ENCODE measurements at regions not wholly inside any gene's neighbourhood (a gene's known extent, or its start where the extent isn't known, plus 50 kb on each side); places are given as distances from the start of the nearest gene placed in this dataset.

DNA sequence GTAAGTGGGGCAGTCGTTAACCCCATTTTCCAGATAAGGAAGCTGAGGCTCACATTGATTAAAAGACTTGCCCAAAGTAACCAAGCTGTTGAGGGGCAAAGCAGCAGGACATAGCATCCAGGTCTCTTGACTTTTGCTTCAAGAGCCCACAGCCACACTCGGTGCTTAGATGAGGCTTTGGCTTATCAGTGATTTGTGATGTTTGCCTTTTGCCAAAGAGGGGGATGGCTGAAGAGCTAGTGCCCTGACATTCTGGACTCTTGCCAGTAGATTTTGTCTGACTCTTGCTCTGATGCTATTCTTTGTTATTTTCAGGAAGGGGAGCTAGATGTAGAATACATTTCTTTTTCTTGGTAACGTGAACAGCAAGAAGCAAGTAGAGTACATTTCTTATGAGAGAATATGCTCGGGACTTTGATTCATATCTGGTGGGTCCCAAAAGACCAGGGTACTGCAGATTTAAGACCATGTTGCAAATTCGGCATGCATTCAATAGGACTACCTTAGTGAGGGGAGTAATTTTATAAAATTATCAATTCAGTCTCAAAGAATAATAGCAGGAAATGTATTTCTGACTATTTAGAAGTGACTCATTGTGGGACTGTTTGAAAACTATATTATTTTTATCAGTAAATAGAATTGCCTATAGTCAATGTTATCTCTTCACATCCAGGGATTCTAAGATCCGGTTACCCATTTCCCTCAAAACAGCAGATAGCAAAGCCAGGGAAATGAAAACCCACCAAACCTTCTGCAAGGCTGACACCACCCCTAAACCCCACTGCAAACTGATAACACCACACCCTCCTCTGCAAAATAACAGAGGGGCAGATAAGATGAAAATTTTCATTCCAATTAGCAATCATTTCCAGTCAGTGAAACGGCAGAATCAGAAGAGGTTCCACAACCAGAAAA, 180.0 kb upstream of the BMPER start:
- TF ChIP-seq, protein P1, sequence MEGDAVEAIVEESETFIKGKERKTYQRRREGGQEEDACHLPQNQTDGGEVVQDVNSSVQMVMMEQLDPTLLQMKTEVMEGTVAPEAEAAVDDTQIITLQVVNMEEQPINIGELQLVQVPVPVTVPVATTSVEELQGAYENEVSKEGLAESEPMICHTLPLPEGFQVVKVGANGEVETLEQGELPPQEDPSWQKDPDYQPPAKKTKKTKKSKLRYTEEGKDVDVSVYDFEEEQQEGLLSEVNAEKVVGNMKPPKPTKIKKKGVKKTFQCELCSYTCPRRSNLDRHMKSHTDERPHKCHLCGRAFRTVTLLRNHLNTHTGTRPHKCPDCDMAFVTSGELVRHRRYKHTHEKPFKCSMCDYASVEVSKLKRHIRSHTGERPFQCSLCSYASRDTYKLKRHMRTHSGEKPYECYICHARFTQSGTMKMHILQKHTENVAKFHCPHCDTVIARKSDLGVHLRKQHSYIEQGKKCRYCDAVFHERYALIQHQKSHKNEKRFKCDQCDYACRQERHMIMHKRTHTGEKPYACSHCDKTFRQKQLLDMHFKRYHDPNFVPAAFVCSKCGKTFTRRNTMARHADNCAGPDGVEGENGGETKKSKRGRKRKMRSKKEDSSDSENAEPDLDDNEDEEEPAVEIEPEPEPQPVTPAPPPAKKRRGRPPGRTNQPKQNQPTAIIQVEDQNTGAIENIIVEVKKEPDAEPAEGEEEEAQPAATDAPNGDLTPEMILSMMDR (IDR thresholded peaks at IDR 0.05; ENCODE audit: low read depth, low read length) = no peak
- TF ChIP-seq POLR2A (IDR thresholded peaks at IDR 0.05; ENCODE audit: extremely low read depth, insufficient read length) (no peak), MYC (IDR thresholded peaks at IDR 0.05; ENCODE audit: low read depth, low read length) (no peak)
- TF ChIP-seq, protein P2, sequence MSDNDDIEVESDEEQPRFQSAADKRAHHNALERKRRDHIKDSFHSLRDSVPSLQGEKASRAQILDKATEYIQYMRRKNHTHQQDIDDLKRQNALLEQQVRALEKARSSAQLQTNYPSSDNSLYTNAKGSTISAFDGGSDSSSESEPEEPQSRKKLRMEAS (IDR thresholded peaks at IDR 0.05; ENCODE audit: low read depth, low read length) = no peak

All from NB4 (cell line).